Stimulated activated CD4-positive, alpha-beta T cell treated with anti-CD3 and anti-CD28 coated beads, Interleukin-12 subunit alpha, Interleukin-12 subunit beta, amount 100 ng/mL, for 4 hours (primary cell): ENCODE measurements at regions not wholly inside any gene's neighbourhood (a gene's known extent, or its start where the extent isn't known, plus 50 kb on each side); places are given as distances from the start of the nearest gene placed in this dataset.

ENCODE experiments used
- DNase-seq: peaks from one replicate; pipeline ENCODE4 v3.0.0-alpha.2; 2020

DNA sequence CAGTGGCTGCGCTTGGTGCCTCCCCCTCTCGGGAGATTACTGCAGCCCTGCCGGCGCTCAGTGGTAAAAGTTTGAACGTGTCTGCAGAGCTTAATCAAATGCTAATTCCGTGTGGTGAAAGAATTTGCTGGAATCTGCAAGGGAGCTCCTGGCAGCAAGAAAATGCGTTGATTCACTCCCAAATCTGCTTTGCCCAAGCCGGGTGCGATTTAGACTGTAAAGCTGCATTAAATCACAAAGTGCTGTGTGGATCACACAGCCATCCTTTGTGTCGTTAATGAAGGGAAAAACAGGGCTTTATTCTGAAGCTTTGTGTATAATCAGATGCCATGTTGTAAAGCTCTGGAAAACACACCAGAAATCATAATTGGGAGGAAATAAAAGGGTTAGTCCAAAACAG, 444.1 kb downstream of the BCOR start:
- no peak for DNase-seq

DNA sequence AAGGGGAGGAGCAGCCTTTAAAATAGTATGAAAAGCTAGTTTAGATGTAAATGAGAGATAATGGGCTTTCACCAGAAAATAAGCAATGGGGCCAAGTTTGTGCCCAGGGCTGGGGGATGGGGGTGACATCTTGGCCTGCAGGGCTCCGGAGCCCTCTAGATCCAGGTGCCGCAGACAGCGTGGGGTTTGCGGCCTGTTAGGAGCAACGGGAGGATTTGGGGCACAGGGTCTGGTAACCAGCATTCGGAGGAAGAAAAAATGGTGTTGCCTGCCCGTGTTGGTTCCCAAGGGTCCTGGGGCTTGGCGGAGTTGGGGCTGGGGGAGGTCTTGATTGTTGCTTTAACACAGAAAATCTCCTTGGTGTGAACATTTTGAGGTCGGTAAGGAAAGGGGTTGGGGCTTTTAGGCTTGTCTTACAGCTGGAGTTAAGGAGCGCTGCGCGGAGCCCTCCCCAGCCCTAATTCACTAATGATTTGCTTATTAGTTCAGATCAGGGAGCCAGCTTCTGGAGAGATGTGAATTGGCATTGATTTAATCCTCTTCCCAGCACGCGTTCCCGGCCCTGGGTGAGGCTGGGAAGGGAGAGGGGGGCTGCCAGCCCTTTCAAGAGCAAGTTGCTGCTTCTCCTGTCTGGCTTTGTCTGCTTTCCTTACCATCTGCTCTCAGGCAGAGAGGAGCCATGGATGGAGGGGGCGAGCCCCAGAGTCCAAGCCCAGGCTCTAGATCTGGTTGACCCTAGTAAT, 443.4 kb downstream of the BCOR start:
- no peak for DNase-seq

DNA sequence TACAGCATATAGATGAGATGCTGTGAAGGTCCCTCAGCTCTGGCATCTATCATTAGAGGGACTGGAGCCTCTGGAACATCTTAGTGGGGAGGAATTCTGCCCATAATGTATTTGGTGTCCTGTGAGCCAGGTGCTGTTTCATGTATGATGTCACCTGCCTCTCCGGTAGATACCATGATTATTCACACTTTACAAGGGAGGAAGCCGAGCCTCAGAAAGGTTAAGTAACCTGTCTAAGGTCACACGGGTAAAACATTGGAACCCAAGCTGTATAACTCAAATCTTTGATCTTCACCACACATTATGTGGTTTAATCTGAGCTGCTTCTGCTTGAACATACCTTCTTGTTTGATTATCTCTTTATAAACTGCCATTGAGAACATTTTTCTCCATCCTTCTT, 442.8 kb downstream of the BCOR start:
- DNase-seq = no peak

DNA sequence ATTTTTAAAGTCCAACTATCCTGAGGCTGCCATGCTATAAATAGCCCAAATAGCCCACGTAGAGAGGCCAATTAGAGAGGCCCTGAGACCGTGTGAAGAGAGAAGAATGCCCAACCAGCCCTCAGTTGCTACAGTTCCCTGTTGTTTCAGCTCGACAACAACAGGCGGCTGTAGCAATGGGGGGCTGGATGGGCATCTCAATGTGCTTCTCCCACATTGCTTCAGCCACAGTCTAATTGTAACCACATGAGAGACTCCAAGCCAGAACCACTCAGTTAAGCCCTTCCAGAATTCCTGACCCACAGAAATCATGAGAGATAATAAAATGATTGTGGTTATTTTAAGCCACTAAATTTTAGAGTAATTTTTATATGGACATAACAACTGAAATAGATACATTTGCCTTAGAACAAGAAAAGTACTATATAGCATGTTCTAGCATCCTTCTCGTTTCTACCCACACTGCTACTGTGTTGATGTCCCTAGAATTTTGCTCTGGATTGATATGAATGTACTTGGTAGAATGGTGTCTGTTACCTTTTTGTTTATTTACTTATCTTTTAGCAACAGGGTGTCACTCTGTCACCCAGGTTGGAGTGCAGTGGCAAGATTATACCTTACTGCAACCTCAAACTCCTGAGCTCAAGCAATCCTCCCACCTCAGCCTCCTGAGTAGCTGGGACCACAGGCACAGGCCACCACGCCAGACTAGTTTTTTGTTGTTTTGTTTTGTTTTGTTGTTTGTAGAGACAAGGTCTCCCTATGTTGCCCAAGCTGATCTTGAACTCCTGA, 436.4 kb downstream of the BCOR start:
- no peak for DNase-seq

DNA sequence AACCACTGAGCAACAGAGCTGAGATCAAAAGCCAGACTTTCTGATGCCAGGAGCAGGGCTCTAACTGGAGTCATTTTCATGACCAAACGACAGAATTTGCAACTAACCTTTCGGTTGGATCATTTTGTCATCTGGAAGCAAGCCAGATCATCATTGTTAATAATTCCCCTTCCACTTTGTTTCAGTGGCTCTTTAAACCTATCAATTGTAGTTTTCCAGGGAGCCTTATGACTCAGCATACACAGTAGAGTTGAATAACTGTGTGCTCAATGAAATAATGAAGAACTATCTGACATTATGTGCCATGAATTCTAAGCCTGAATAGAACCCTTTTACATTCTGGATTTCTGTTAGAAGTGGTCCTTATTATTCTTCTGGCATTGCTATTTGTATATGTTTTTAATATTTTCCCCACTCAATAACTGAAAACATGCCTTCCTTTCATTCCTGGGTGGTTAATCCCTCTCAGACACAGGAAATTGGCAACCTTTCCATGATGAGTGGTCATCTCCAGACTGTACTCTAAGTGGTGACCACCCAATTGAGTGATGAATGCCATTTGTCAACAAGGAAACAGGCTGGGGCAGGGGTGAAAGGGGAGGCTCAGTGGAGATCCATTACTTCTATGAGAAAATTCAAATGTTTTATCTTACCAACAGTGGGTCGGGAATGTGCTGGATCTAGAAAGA, 431.8 kb downstream of the BCOR start:
- DNase-seq = no peak

DNA sequence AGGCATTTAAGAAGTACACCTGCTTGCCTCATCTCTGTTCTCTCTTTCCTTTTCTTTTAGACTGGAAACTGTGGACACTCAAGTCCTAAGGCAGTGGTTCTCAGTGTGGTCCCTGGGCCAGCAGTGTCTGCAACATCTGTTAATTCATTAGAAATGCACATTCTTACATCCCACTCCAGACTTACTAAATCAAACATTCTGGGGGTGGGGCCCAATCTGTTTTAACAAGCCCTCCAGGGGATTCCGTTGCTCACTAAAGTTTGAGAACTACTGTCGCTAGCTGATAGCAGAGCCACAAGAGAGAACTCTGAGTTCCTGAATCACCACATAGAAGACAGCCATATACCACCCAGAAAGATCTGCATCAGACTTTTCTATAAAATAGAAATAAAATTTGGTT, 430.6 kb downstream of the BCOR start:
- no peak for DNase-seq

DNA sequence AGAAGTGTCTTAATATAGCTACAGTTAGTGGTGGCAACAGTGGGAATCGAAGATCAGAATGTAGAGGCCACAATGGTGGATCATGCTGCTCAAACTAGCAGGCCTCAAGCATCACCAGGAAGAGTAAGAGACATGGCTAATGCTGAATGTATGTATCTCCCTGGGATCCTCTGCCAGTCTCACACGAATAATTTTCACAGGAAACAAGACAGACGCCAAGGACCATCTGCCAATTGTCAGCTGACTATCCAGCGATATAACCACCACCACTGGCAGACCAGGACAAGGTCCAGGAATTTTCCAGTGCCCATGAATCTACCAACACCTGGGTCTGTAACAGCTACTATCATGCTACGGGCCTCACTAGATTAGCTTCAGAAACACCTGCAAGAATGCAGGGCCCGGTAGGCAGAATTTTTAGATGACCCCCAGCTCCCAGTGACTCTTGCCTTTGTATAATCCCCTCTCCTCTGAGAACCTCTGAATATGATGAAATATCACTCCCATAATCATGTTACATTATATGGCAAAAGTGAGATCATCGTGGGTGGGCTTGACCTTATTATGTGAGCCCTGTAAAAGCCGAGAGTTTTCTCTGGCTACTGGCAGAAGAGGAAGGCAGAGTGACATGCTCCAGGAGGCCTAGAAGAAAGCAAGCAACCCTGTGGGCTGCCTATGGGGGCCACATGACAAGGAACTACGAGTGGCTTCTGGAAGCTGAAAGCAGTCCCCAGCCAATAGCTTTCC, 429.8 kb downstream of the BCOR start:
- no peak for DNase-seq

DNA sequence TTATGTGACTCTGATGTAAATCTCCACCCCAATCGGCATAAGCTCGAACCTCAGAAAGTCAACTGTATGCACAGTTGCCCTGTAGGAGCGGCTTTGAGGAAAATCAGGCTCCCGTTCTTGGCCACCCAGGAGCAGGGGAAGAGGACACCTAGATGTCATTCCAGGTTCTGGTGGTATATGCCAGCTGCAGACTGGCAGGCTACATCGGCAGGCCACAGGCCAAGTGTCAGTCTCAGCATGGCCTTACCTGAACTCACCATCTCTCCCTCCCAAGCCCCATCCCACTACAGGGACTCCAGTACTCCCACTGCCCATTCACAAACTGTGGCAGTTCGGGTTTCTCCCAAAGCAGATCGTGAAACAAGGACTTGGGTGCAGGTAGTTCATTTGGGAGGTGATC, 428.1 kb downstream of the BCOR start:
- no peak for DNase-seq

DNA sequence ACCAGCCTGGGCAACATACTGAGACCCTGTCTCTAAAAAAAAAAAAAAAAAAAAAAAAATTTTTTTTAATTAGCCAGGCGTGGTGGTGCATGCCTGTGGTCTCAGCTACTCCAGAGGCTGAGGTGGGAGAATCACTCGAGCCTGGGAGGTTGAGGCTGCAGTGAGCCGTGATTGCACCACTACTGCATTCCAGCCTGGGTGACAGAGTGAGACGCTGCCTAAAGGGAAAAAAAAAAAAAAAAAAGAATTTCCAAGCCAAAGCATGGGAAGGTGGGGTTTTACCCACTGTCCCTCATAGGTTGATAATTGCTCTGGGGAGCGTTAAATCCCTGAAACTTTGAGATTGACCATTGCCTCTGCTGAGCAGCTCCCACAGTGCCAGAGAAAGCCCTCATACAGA, 427.5 kb downstream of the BCOR start:
- DNase-seq = no peak

DNA sequence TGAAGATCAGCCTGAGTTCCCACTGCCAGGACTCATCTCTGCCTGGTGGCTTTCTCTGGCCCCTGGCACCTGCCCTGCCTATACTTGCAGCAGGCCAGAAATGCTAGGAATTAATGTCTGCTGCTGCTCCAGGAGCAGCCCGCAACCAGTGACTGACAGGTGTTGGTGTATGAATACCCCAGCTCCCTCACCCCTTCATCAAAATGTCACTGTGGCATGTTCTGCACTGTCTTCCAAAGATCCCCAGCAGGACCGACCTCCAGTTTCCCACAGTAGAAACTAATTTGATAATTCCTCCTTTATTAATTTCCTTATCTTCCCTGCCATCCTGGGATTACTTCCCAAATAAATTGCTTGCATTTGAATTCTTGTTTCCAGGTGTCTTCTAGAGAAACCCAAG, 425.4 kb downstream of the BCOR start:
- no peak for DNase-seq

DNA sequence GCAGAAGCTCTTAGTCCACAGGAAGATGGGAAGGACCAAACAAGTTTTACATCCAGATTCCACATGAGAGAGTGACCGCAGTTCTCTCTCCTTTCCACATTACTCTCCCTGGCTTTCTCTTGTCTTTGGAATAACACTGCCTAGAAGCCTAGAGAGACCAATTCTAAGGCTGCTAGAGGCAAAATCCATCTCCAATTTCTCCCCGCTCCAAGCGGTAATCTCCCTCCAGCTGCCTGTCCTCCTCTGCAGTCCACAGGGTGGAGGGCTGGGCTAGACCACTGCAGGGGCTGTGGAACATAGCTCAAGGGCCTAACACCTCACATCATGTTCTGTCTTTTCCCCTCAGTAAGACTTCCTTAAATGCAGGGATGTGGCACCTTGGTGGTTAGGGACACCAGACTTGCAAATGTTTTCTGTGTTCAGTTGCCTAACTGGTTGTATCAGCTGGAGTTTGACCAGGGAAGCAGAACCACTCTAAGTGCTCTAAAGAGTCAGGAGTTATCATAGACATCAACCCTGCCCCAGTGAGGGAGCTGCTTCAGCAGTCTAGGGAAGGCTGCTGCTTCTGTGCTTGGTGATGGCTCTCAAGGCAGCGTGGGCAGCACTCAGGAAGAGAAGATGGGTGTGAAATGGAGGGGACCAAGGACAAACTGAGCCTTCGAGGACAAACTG, 423.1 kb downstream of the BCOR start:
- DNase-seq = no peak

DNA sequence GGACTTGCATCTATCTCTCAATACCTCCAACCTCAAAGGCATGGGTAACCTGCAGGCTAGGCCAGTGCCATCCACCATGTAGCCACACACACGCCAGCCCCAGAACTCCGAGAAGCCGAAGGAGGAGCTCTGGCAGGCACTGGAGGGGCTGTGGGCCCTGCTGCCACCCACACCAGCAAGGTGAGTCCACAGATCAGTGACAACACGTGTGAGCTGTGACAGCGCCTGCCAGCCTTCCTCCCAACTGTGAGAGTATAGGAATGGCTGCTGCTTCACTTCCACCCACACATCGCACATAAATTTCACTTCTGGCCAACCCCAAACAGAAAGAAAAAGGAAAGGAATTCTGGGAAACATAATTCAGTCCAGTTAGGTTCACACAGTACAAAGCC, 422.6 kb downstream of the BCOR start:
- no peak for DNase-seq

DNA sequence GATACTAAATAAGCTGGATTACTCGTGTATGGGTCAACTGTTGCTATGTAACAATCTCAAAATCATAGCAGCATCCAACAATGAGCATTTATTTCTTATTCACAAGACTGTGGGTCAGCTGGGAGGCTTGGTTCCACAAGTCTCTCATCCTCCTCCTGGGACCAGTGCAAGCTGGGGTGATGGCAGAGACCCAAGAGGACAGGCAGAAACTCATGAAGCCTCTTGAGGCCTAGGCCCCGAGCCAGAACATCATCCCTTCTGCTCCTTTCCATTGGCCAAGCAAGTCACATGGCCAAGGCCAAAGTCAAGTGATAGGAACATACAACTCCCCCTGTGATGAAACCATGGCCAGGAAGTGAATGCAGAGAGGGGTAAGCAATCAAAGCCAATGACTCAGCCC, 422.1 kb downstream of the BCOR start:
- DNase-seq = no peak

DNA sequence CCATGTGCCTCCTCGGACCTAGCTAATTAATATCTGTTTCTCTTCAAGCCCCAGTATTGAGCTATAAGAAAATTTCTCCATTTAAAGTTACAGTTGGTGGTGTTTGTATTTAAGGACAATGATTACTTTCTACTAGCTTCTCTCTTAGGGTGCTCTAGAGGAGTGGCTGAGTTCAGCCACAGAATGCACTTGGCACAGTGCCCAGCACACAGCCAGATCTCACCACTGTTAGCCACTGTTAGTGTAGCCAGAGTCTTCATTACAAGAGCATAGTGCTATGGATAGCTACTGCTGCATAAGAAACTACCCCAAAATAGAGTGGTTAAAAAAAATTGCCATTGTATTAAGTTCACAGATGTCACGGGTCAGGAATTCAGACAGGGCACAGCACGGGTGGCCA, 421.3 kb downstream of the BCOR start:
- no peak for DNase-seq

DNA sequence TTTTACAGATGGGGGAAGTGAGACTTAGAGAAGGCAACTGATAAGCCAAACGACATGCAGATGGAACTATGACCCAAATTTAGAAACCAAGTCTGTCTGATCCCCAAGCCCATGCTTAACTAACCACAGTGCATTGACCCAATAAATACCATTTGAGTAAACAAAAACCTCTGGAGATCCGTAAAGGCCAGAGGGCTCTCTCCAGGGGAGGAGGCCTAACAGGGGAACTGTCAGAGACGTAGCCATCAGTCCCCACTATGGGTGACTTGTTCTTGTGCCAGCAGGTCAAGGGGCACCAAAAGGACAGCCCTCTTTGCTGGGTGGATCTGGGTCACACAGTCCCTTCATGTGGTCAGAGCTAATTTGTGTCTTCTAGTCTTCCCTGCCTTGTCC, 420.2 kb downstream of the BCOR start:
- no peak for DNase-seq

DNA sequence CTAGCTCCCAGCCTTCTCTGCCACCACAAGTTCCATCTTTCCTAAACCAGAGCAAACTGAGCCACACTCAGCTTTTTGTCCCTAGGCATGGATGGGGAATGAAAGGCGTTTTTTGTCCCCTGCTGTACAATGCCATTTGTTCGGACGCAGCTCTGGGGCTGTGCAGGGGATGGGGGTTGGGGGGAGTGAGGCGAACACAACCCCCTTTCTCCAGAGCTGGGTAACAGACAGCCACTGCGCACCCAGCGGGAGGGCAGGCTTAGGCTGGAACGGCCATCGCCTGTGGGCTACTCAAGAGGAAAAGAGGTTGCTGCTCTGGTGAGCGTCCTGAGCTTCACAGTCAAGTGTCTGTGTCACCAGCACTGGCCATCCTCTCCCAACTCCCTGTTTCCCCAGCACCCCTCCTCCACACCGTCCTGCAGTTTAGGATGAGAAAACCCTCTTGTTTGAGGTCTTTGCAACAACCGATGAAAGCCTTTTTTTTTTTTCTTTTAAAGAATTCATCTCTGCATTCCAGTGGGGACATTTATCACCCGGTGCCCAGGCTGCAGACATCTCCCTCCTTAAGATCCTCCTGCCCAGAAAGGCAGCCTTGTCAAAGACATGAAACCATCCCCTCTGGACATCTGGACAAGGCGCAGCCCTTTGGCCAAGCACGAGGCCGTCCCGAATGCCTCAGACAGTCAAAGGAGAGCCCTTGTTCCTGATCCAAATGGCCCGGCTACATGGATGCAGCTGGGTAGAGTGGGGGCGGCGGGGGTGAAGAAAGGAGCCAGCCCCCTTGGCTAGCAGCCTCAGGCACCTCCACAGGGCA, 419.6 kb downstream of the BCOR start:
- DNase-seq = no peak

DNA sequence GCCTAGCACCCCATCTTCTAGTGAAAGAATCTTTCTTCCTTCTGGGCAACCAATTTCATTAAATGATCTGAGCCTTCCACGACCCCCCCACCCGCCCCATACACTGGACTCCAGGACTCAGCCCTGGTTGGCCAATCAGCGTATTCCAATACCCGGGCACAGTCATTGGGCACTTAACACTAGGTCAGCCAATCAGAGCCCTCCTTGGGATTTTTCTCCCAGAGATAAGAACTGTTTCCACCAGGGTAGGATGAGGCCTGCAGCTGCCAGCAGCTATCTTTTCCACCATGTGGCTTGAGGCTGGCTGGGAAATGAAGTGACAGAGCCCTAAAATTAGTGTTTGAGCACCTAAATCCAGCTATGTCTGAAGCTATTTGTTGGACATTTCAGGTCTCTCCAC, 418.8 kb downstream of the BCOR start:
- DNase-seq = no peak

DNA sequence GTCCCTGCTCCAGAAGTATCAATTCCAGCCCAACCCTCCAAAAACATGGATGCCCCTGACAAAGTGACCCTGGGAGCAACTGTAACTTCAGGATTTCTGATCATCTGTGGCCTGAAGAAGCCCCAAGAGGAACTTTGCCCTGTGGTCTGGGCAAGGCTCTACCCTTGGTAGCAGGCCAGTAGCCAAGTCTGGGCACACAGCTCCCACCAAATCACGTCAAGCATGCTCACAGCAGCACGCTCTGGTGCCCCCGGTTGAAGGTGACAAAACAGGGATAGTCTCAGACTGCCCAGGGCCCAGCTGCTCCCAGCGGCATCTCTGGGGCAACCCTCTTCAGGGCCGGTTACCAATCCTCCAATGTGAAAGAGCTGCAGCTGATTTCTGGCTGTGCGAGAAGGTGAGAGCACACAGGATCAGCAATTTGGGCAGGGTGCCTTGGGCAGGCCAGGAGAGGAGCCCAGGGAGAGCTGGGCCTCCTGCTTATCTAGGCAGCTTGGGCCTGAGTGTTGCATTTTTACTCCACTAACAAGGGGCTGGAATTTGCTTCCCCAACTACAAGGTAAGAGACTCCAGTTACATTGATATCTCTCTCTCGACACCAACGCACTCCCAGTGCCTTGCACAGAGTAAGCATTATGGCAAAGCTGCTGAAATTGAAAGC, 418.1 kb downstream of the BCOR start:
- DNase-seq = no peak

DNA sequence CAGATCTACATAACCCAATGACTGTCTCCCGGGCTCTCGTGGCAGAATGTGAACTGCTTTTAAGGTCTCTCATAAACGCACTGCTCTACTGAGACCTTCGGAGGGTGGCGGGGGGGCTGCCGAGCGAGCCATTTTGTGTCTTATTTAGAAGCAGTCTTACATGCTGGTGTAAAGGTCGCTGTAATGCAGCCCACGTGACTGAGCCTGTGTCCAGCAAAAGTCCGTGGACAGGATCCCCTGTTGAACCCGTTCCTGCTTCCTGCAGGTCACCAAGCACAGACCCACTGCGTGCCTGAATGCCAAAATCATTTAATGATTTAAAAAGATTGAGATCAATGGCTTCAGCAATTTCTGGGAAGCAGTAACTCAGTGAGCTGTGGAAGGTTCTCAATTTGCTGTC, 415.9 kb downstream of the BCOR start:
- no peak for DNase-seq

DNA sequence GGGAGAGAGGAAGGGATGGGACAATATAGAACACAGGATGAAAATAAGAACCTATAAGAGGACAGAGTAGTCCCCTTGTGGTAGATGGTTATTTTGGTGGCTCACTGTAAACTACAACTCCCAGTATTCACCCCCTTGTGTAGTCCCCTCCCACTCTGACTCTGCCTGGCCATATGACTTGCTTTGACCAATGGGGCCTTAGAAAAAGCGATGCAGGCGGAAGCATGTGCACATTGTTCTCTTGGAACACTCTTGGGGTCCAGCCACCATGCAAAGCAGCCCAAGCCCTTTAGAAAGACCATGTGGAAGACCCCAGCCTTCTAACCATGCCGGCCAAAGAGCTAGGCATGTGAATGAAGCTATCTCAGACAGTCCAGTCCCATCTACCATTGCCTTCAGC, 415.0 kb downstream of the BCOR start:
- DNase-seq = no peak

DNA sequence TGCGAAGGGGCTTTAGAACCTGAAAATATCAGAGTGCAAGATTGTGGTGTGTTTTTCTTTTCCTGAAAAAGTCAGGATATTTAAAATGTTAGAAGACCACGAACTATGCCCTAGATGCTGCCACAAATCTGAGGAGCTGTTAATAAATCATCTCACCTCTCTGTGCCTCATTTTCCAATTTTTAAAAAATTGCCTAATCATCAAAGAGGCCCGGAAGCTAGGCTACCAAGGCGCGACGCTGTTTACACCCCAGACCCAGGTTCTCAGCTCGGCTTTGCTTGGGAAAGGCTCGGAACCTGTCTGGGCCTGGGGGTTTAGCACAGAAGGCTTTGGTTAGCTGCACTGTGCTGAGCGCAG, 409.6 kb downstream of the BCOR start:
- DNase-seq = peak; percentile 3
